H1 (cell line): ENCODE measurements at regions not wholly inside any gene's neighbourhood (a gene's known extent, or its start where the extent isn't known, plus 50 kb on each side); places are given as distances from the start of the nearest gene placed in this dataset.

ENCODE experiments used
- BRCA1 ChIP-seq: IDR thresholded peaks from 2 replicates; pipeline ENCODE4 v1.6.1; 2012; ENCODE audit warnings: low read depth, low read length, improper control_type of control experiment
- CHD2 ChIP-seq: IDR thresholded peaks from 2 replicates; pipeline ENCODE4 v1.6.1; 2012; ENCODE audit warnings: low read length, improper control_type of control experiment
- CTCF ChIP-seq, 3 experiments: IDR thresholded peaks; 1 replicate in 2 of 3; 2 replicates in 1 of 3; pipeline versions ENCODE4 v1.5.1 to v1.6.1; 2011; ENCODE audit warnings: low read length in 3 of 3, mild to moderate bottlenecking in 3 of 3, inconsistent platforms in 2 of 3, low read depth in 1 of 3, moderate library complexity in 1 of 3; ENCODE audit not compliant: insufficient read depth in 1 of 3; ENCODE audit errors: control extremely low read depth in 1 of 3
- HDAC2 ChIP-seq, 2 experiments: fragments of 300-600 bp in 1 of 2; sonication (generic) in 1 of 2; IDR thresholded peaks; 2 replicates each; pipeline ENCODE4 v1.6.1; 2011 to 2012; ENCODE audit warnings: low read depth in 2 of 2, low read length in 2 of 2, mild to moderate bottlenecking in 2 of 2, moderate library complexity in 2 of 2, borderline replicate concordance in 1 of 2, inconsistent platforms in 1 of 2
- POLR2A ChIP-seq, 2 experiments: IDR thresholded peaks; 1 replicate in 1 of 2; 2 replicates in 1 of 2; pipeline ENCODE4 v1.6.1; 2011; ENCODE audit warnings: low read depth in 2 of 2, low read length in 2 of 2, mild to moderate bottlenecking in 2 of 2; ENCODE audit errors: control extremely low read depth in 1 of 2
- POU5F1 ChIP-seq: IDR thresholded peaks from 2 replicates; pipeline ENCODE4 v1.6.1; 2011; ENCODE audit warnings: low read depth, mild to moderate bottlenecking, low read length, moderate library complexity
- RNF2 ChIP-seq: fragments of 200-900, 300-1000 bp; sonication (generic); IDR thresholded peaks from 2 replicates; pipeline ENCODE4 v1.7.1; 2016; ENCODE audit warnings: borderline replicate concordance, low read depth, mild to moderate bottlenecking, antibody characterized with exemption, low read length; ENCODE audit not compliant: poor library complexity, severe bottlenecking; ENCODE audit errors: missing control alignments
- SIN3A ChIP-seq, 2 experiments: IDR thresholded peaks in 1 of 2; conservative IDR thresholded peaks in 1 of 2; 2 replicates each; pipeline ENCODE4 v1.6.1; 2011 to 2012; ENCODE audit warnings: low read length in 2 of 2, improper control_type of control experiment in 1 of 2, low read depth in 1 of 2, mild to moderate bottlenecking in 1 of 2
- TAF1 ChIP-seq: IDR thresholded peaks from 2 replicates; pipeline ENCODE4 v1.6.1; 2011; ENCODE audit warnings: mild to moderate bottlenecking, low read depth, low read length
- TCF12 ChIP-seq: IDR thresholded peaks from 2 replicates; pipeline ENCODE4 v1.6.1; 2011; ENCODE audit warnings: low read depth, mild to moderate bottlenecking, low read length

GRCh38 chr1:14183329-14183728, 415.2 kb upstream of the KAZN start:
- no peak for TF ChIP-seq SIN3A (conservative IDR thresholded peaks at IDR 0.05 in 1 of 2, IDR thresholded peaks at IDR 0.05 in 1 of 2; ENCODE audit: low read depth in 1 of 2, low read length in 2 of 2)
- no peak for TF ChIP-seq CTCF (IDR thresholded peaks at IDR 0.05; ENCODE audit: control extremely low read depth in 1 of 3, insufficient read depth in 1 of 3, low read depth in 1 of 3, low read length in 3 of 3)
- no peak for TF ChIP-seq TCF12
- no peak for TF ChIP-seq HDAC2 (IDR thresholded peaks at IDR 0.05; ENCODE audit: borderline replicate concordance in 1 of 2, low read depth in 2 of 2, low read length in 2 of 2)
- TF ChIP-seq TAF1 = no peak
- TF ChIP-seq POU5F1 = no peak
- TF ChIP-seq POLR2A (IDR thresholded peaks at IDR 0.05; ENCODE audit: control extremely low read depth in 1 of 2, low read depth in 2 of 2, low read length in 2 of 2) = no peak
- no peak for TF ChIP-seq CHD2
- TF ChIP-seq RNF2 = no peak
- no peak for TF ChIP-seq BRCA1
